HepG2 (cell line): ENCODE measurements at regions not wholly inside any gene's neighbourhood (a gene's known extent, or its start where the extent isn't known, plus 50 kb on each side); places are given as distances from the start of the nearest gene placed in this dataset.
A peak's percentile ranks its signal among the peaks of the same experiment; 100 is the strongest.

Experiments
- CEBPB ChIP-seq: IDR thresholded peaks from 2 replicates; pipeline ENCODE4 v1.6.1; 2011; ENCODE audit warnings: low read depth, low read length, improper control_type of control experiment, borderline replicate concordance
- HNF4G ChIP-seq, 2 experiments: sonication (generic) in 1 of 2; formaldehyde crosslinking in 1 of 2; IDR thresholded peaks; 2 replicates each; pipeline versions ENCODE4 v1.4.0 to v1.6.1; 2011 to 2020; ENCODE audit warnings: borderline replicate concordance in 2 of 2, low read depth in 2 of 2, mild to moderate bottlenecking in 2 of 2, low read length in 1 of 2, missing genetic modification reagents in 1 of 2, moderate library complexity in 1 of 2
- MIXL1 ChIP-seq: IDR thresholded peaks from 2 replicates; pipeline ENCODE4 v1.6.1; 2016
- PCBP1 ChIP-seq: fragments of 200-400 bp; formaldehyde crosslinking; IDR thresholded peaks from 2 replicates; pipeline ENCODE4 v1.6.1; 2017; ENCODE audit warnings: mild to moderate bottlenecking, low read depth, low read length, borderline replicate concordance
- SALL1 ChIP-seq: sonication (generic); formaldehyde crosslinking; IDR thresholded peaks from 2 replicates; pipeline ENCODE4 v1.8.0; 2022; ENCODE audit warnings: mild to moderate bottlenecking, missing genetic modification reagents
- SOX6 ChIP-seq, 2 experiments: fragments of 450-650 bp in 1 of 2; sonication (generic) in 1 of 2; formaldehyde crosslinking in 1 of 2; IDR thresholded peaks; 2 replicates each; pipeline versions ENCODE4 v1.4.0 to v1.6.1; 2017 to 2020; ENCODE audit warnings: antibody characterized with exemption in 1 of 2, mild to moderate bottlenecking in 1 of 2, missing genetic modification reagents in 1 of 2
- SRSF4 ChIP-seq: fragments of 200-400 bp; formaldehyde crosslinking; IDR thresholded peaks from one replicate; pipeline ENCODE4 v1.6.1; 2018; ENCODE audit warnings: mild to moderate bottlenecking, low read depth, low read length, moderate library complexity; ENCODE audit not compliant: poor library complexity, severe bottlenecking
- YY1 ChIP-seq: IDR thresholded peaks from 2 replicates; pipeline ENCODE4 v1.6.1; 2011; ENCODE audit warnings: low read length, low read depth, moderate library complexity, mild to moderate bottlenecking; ENCODE audit not compliant: insufficient read depth, insufficient replicate concordance
- ZNF792 ChIP-seq: IDR thresholded peaks from 2 replicates; pipeline ENCODE4 v1.6.1; 2016
- ZSCAN30 ChIP-seq: sonication (generic); formaldehyde crosslinking; IDR thresholded peaks from 2 replicates; pipeline ENCODE4 v1.5.0; 2020; ENCODE audit warnings: mild to moderate bottlenecking, missing genetic modification reagents
- TF ChIP-seq, protein P1 (sequence below): IDR thresholded peaks from 2 replicates; pipeline ENCODE4 v1.6.1; 2016
- TF ChIP-seq, protein P2 (sequence below): sonication (generic); formaldehyde crosslinking; IDR thresholded peaks from 2 replicates; pipeline ENCODE4 v1.8.0; 2022; ENCODE audit warnings: low read depth, missing genetic modification reagents
- TF ChIP-seq, protein P3 (sequence below): sonication (generic); formaldehyde crosslinking; conservative IDR thresholded peaks from 2 replicates; pipeline ENCODE4 v1.8.0; 2022; ENCODE audit warnings: missing genetic modification reagents
- TF ChIP-seq, protein P4 (sequence below): sonication (generic); formaldehyde crosslinking; IDR thresholded peaks from 2 replicates; pipeline ENCODE4 v1.4.0; 2020; ENCODE audit warnings: missing genetic modification reagents
- TF ChIP-seq, protein P5 (sequence below): sonication (generic); formaldehyde crosslinking; conservative IDR thresholded peaks from 2 replicates; pipeline ENCODE4 v1.4.0; 2020; ENCODE audit warnings: missing genetic modification reagents
- TF ChIP-seq, protein P6 (sequence below): sonication (generic); formaldehyde crosslinking; IDR thresholded peaks from 2 replicates; pipeline ENCODE4 v1.4.0; 2020; ENCODE audit warnings: missing genetic modification reagents

DNA sequence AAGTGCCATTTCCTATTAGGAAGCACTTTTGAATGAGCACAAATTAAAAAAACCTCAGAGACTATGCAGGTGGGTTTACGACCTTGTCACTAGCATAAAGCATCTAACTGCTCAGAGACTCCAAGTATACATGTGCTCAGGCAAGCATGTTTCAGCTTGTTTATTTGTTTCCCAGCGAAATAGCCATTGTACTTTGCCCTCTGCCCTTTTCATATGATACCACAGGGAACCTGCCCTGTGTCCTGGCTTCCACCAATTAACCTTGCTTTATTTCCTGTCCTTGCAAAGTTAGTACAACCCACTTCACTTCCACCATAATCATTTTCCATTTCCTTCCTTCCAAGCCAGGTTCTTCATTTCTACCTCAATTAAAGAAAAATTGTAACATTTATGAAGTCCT is 194.9 kb downstream of the DUSP6 start (continued):
- TF ChIP-seq, protein P1, sequence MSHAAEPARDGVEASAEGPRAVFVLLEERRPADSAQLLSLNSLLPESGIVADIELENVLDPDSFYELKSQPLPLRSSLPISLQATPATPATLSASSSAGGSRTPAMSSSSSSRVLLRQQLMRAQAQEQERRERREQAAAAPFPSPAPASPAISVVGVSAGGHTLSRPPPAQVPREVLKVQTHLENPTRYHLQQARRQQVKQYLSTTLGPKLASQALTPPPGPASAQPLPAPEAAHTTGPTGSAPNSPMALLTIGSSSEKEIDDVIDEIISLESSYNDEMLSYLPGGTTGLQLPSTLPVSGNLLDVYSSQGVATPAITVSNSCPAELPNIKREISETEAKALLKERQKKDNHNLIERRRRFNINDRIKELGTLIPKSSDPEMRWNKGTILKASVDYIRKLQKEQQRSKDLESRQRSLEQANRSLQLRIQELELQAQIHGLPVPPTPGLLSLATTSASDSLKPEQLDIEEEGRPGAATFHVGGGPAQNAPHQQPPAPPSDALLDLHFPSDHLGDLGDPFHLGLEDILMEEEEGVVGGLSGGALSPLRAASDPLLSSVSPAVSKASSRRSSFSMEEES = no peak
- TF ChIP-seq, protein P2, sequence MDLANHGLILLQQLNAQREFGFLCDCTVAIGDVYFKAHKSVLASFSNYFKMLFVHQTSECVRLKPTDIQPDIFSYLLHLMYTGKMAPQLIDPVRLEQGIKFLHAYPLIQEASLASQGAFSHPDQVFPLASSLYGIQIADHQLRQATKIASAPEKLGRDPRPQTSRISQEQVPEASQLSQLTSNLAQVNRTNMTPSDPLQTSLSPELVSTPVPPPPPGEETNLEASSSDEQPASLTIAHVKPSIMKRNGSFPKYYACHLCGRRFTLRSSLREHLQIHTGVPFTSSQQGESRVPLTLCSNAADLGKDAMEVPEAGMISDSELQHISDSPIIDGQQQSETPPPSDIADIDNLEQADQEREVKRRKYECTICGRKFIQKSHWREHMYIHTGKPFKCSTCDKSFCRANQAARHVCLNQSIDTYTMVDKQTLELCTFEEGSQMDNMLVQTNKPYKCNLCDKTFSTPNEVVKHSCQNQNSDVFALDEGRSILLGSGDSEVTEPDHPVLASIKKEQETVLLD = no peak
- TF ChIP-seq, protein P3, sequence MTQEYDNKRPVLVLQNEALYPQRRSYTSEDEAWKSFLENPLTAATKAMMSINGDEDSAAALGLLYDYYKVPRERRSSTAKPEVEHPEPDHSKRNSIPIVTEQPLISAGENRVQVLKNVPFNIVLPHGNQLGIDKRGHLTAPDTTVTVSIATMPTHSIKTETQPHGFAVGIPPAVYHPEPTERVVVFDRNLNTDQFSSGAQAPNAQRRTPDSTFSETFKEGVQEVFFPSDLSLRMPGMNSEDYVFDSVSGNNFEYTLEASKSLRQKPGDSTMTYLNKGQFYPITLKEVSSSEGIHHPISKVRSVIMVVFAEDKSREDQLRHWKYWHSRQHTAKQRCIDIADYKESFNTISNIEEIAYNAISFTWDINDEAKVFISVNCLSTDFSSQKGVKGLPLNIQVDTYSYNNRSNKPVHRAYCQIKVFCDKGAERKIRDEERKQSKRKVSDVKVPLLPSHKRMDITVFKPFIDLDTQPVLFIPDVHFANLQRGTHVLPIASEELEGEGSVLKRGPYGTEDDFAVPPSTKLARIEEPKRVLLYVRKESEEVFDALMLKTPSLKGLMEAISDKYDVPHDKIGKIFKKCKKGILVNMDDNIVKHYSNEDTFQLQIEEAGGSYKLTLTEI (CRISPR knock-in tag) = no peak
- TF ChIP-seq ZNF792 (CRISPR knock-in tag) = no peak
- TF ChIP-seq, protein P4, sequence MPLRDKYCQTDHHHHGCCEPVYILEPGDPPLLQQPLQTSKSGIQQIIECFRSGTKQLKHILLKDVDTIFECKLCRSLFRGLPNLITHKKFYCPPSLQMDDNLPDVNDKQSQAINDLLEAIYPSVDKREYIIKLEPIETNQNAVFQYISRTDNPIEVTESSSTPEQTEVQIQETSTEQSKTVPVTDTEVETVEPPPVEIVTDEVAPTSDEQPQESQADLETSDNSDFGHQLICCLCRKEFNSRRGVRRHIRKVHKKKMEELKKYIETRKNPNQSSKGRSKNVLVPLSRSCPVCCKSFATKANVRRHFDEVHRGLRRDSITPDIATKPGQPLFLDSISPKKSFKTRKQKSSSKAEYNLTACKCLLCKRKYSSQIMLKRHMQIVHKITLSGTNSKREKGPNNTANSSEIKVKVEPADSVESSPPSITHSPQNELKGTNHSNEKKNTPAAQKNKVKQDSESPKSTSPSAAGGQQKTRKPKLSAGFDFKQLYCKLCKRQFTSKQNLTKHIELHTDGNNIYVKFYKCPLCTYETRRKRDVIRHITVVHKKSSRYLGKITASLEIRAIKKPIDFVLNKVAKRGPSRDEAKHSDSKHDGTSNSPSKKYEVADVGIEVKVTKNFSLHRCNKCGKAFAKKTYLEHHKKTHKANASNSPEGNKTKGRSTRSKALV (CRISPR knock-in tag) = no peak
- TF ChIP-seq, protein P5, sequence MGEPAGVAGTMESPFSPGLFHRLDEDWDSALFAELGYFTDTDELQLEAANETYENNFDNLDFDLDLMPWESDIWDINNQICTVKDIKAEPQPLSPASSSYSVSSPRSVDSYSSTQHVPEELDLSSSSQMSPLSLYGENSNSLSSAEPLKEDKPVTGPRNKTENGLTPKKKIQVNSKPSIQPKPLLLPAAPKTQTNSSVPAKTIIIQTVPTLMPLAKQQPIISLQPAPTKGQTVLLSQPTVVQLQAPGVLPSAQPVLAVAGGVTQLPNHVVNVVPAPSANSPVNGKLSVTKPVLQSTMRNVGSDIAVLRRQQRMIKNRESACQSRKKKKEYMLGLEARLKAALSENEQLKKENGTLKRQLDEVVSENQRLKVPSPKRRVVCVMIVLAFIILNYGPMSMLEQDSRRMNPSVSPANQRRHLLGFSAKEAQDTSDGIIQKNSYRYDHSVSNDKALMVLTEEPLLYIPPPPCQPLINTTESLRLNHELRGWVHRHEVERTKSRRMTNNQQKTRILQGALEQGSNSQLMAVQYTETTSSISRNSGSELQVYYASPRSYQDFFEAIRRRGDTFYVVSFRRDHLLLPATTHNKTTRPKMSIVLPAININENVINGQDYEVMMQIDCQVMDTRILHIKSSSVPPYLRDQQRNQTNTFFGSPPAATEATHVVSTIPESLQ (CRISPR knock-in tag) = no peak
- TF ChIP-seq, protein P6, sequence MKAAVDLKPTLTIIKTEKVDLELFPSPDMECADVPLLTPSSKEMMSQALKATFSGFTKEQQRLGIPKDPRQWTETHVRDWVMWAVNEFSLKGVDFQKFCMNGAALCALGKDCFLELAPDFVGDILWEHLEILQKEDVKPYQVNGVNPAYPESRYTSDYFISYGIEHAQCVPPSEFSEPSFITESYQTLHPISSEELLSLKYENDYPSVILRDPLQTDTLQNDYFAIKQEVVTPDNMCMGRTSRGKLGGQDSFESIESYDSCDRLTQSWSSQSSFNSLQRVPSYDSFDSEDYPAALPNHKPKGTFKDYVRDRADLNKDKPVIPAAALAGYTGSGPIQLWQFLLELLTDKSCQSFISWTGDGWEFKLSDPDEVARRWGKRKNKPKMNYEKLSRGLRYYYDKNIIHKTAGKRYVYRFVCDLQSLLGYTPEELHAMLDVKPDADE (CRISPR knock-in tag) = no peak
- no peak for TF ChIP-seq SRSF4
- no peak for TF ChIP-seq ZSCAN30
- TF ChIP-seq SALL1 (CRISPR knock-in tag) = peak; percentile 15; the same call in 1 of the 2 replicates
- no peak for TF ChIP-seq CEBPB
- TF ChIP-seq SOX6 (IDR thresholded peaks at IDR 0.05) = no peak
- peak; percentile 45; the same call in 1 of the 2 replicates for TF ChIP-seq SOX6 (CRISPR knock-in tag; IDR thresholded peaks at IDR 0.05)
- no peak for TF ChIP-seq PCBP1
- peak; percentile 53; the same call in 1 of the 2 replicates for TF ChIP-seq MIXL1
- TF ChIP-seq HNF4G (IDR thresholded peaks at IDR 0.05; ENCODE audit: borderline replicate concordance, low read depth, low read length) = 0 out of 2 replicates have a peak, but pooled peaks have one; percentile 37
- no peak for TF ChIP-seq HNF4G (CRISPR knock-in tag; IDR thresholded peaks at IDR 0.05; ENCODE audit: borderline replicate concordance, low read depth)
- TF ChIP-seq YY1 = no peak
